ENCODE measurements at regions not wholly inside any gene's neighbourhood (a gene's known extent, or its start where the extent isn't known, plus 50 kb on each side); places are given as distances from the start of the nearest gene placed in this dataset.

- DNase-seq, result no peak
- TF ChIP-seq CTCF (IDR thresholded peaks at IDR 0.05; ENCODE audit: low read depth, low read length), result no peak
- H3K36me3 ChIP-seq, result no peaks in the 10 kb centered on the region
- no peak overlapping the region for H3K4me3 ChIP-seq (ENCODE audit: low read depth, low read length)
- no peak overlapping the region for H3K27ac ChIP-seq
- H3K9me3 ChIP-seq (ENCODE audit: severe bottlenecking), result no peaks in the 10 kb centered on the region
- H3K27me3 ChIP-seq (ENCODE audit: insufficient read depth, low read depth, severe bottlenecking), result no peaks in the 10 kb centered on the region
Observed at GRCh38 chr20:58077282-58077681, 151.2 kb downstream of the ANKRD60 start.

- no peak for DNase-seq
- H3K27ac ChIP-seq, result no peak overlapping the region
- H3K27me3 ChIP-seq (ENCODE audit: insufficient read depth, low read depth, severe bottlenecking), result no peaks in the 10 kb centered on the region
- H3K4me3 ChIP-seq (ENCODE audit: low read depth, low read length), result no peak overlapping the region
- H3K9me3 ChIP-seq (ENCODE audit: severe bottlenecking), result no peaks in the 10 kb centered on the region
- H3K36me3 ChIP-seq, result no peaks in the 10 kb centered on the region
- no peak for TF ChIP-seq CTCF (IDR thresholded peaks at IDR 0.05; ENCODE audit: low read depth, low read length)
Observed at GRCh38 chr20:58076405-58076804, 152.0 kb downstream of the ANKRD60 start.

- Histone ChIP-seq H3K9me3 (ENCODE audit: severe bottlenecking) (no peaks in the 10 kb centered on the region), H3K27ac (no peak overlapping the region), H3K27me3 (ENCODE audit: insufficient read depth, low read depth, severe bottlenecking) (no peaks in the 10 kb centered on the region), H3K36me3 (no peaks in the 10 kb centered on the region), H3K4me3 (ENCODE audit: low read depth, low read length) (no peak overlapping the region)
- no peak for TF ChIP-seq CTCF (IDR thresholded peaks at IDR 0.05; ENCODE audit: low read depth, low read length)
- no peak for DNase-seq
Observed at GRCh38 chr20:58075586-58076345, 152.7 kb downstream of the ANKRD60 start.

GRCh38 chr20:58073945-58074856, 154.3 kb downstream of the ANKRD60 start:
- no peak overlapping the region for H3K27ac ChIP-seq
- no peaks in the 10 kb centered on the region for H3K9me3 ChIP-seq (ENCODE audit: severe bottlenecking)
- DNase-seq, result no peak
- TF ChIP-seq CTCF (IDR thresholded peaks at IDR 0.05; ENCODE audit: low read depth, low read length), result no peak
- H3K36me3 ChIP-seq, result no peaks in the 10 kb centered on the region
- H3K27me3 ChIP-seq (ENCODE audit: insufficient read depth, low read depth, severe bottlenecking), result no peaks in the 10 kb centered on the region
- no peak overlapping the region for H3K4me3 ChIP-seq (ENCODE audit: low read depth, low read length)

- DNase-seq, result no peak
- Histone ChIP-seq H3K4me3 (ENCODE audit: low read depth, low read length) (no peak overlapping the region), H3K36me3 (no peaks in the 10 kb centered on the region), H3K27ac (no peak overlapping the region), H3K9me3 (ENCODE audit: severe bottlenecking) (no peaks in the 10 kb centered on the region), H3K27me3 (ENCODE audit: insufficient read depth, low read depth, severe bottlenecking) (no peaks in the 10 kb centered on the region)
- TF ChIP-seq CTCF (IDR thresholded peaks at IDR 0.05; ENCODE audit: low read depth, low read length), result no peak
Observed at GRCh38 chr20:58072695-58073671, 155.5 kb downstream of the ANKRD60 start.

Measured in WERI-Rb-1 (cell line).